SK-N-SH (cell line): ENCODE measurements at regions not wholly inside any gene's neighbourhood (a gene's known extent, or its start where the extent isn't known, plus 50 kb on each side); places are given as distances from the start of the nearest gene placed in this dataset.

Source experiments
- CTCF ChIA-PET: fragments of 300-600, 350-600 bp; formaldehyde crosslinking; extraction: SDS; loops from one replicate; lab custom pipeline; 2021; lab: Yijun Ruan, JAX
- POLR2A ChIA-PET: fragments of 350-600 bp; sonication (Branson Sonifier 250); formaldehyde crosslinking; extraction: SDS; loops from one replicate; lab custom pipeline; 2020; ENCODE audit warnings: antibody characterized with exemption, inconsistent platforms; lab: Yijun Ruan, JAX
- DNase-seq: peaks from one replicate; pipeline ENCODE4 v3.0.0; 2012
- H2AFZ ChIP-seq: fragments of 200-600 bp; sonication (generic); 2 replicates; pipeline ENCODE4 v1.8.1; 2016; ENCODE audit warnings: antibody characterized with exemption, mild to moderate bottlenecking, low read depth
- H3F3A ChIP-seq: fragments of 200-600 bp; sonication (generic); replicated peaks from 2 replicates; pipeline ENCODE3; 2016; ENCODE audit warnings: antibody characterized with exemption, mild to moderate bottlenecking; ENCODE audit not compliant: insufficient read depth
- H3K27ac ChIP-seq, 2 experiments: fragments of 200-500 bp in 1 of 2; fragments of 200-600 bp in 1 of 2; sonication (Bioruptor generic) in 1 of 2; sonication (generic), shearing (Covaris generic) in 1 of 2; 2 replicates each; pipeline versions ENCODE4 v1.5.1 to v1.6.1; 2014 to 2016; ENCODE audit warnings: low read depth in 2 of 2, inconsistent platforms in 1 of 2, low read length in 1 of 2, mild to moderate bottlenecking in 1 of 2, mixed read lengths in 1 of 2
- H3K27me3 ChIP-seq: fragments of 200-600 bp; sonication (generic), shearing (Covaris generic); 2 replicates; pipeline ENCODE4 v1.6.1; 2016; ENCODE audit warnings: mixed run types; ENCODE audit not compliant: insufficient read depth
- H3K36me3 ChIP-seq, 2 experiments: fragments of 200-500 bp in 1 of 2; fragments of 200-600 bp in 1 of 2; sonication (Bioruptor generic) in 1 of 2; sonication (generic) in 1 of 2; replicated peaks in 1 of 2; 2 replicates each; pipeline versions ENCODE3 to v1.5.1; 2014 to 2016; ENCODE audit warnings: low read length in 1 of 2, mild to moderate bottlenecking in 1 of 2; ENCODE audit not compliant: insufficient read depth in 2 of 2, control insufficient read depth in 1 of 2
- H3K4me1 ChIP-seq, 2 experiments: fragments of 200-500 bp in 1 of 2; fragments of 200-600 bp in 1 of 2; sonication (Bioruptor generic) in 1 of 2; sonication (generic), shearing (Covaris generic) in 1 of 2; 2 replicates each; pipeline versions ENCODE4 v1.5.1 to v1.6.1; 2014 to 2016; ENCODE audit warnings: low read depth in 1 of 2, low read length in 1 of 2, mixed run types in 1 of 2; ENCODE audit not compliant: insufficient read depth in 2 of 2, control insufficient read depth in 1 of 2
- H3K4me2 ChIP-seq: fragments of 200-600 bp; sonication (generic), shearing (Covaris generic); 2 replicates; pipeline ENCODE4 v1.6.1; 2017; ENCODE audit warnings: mixed run types
- H3K4me3 ChIP-seq, 2 experiments: fragments of 200-500 bp in 1 of 2; fragments of 200-600 bp in 1 of 2; sonication (Bioruptor generic) in 1 of 2; sonication (generic), shearing (Covaris generic) in 1 of 2; 2 replicates each; pipeline versions ENCODE4 v1.5.1 to v1.8.1; 2014 to 2016; ENCODE audit warnings: low read depth in 2 of 2, inconsistent platforms in 1 of 2, low read length in 1 of 2, mild to moderate bottlenecking in 1 of 2, mixed read lengths in 1 of 2, moderate library complexity in 1 of 2
- H3K79me2 ChIP-seq: fragments of 200-600 bp; sonication (generic); 2 replicates; pipeline ENCODE4 v1.8.1; 2017; ENCODE audit warnings: mild to moderate bottlenecking; ENCODE audit not compliant: insufficient read depth
- H3K9ac ChIP-seq: fragments of 200-600 bp; sonication (generic); 2 replicates; pipeline ENCODE4 v1.6.1; 2017; ENCODE audit warnings: mixed run types
- H3K9me2 ChIP-seq: fragments of 200-600 bp; sonication (generic); 2 replicates; pipeline ENCODE4 v1.6.1; 2017; ENCODE audit warnings: mixed run types
- H3K9me3 ChIP-seq: fragments of 200-600 bp; sonication (generic); 2 replicates; pipeline ENCODE4 v1.6.1; 2017; ENCODE audit warnings: mixed run types, mild to moderate bottlenecking, moderate library complexity
- H4K20me1 ChIP-seq: fragments of 200-600 bp; sonication (generic); 2 replicates; pipeline ENCODE4 v1.6.1; 2017; ENCODE audit warnings: mild to moderate bottlenecking, mixed run types; ENCODE audit not compliant: insufficient read depth
- EZH2phosphoT487 ChIP-seq: fragments of 200-600 bp; sonication (generic); IDR thresholded peaks from 2 replicates; pipeline ENCODE4 v1.6.1; 2017; ENCODE audit warnings: low read depth, mixed run types, mild to moderate bottlenecking, antibody characterized with exemption, moderate library complexity, borderline replicate concordance
- FOSL2 ChIP-seq: IDR thresholded peaks from 2 replicates; pipeline ENCODE4 v1.4.0; 2012; ENCODE audit warnings: low read depth, mild to moderate bottlenecking, moderate library complexity, borderline replicate concordance
- GABPA ChIP-seq: IDR thresholded peaks from 2 replicates; pipeline ENCODE4 v1.4.0; 2012; ENCODE audit warnings: low read depth, mild to moderate bottlenecking
- IRF3 ChIP-seq: fragments of 150-350 bp; IDR thresholded peaks from 2 replicates; pipeline ENCODE4 v1.6.1; 2016; ENCODE audit warnings: mild to moderate bottlenecking, low read depth, low read length
- JUND ChIP-seq: IDR thresholded peaks from 2 replicates; pipeline ENCODE4 v1.4.0; 2012
- MAX ChIP-seq: IDR thresholded peaks from 2 replicates; pipeline ENCODE4 v1.4.0; 2012; ENCODE audit warnings: low read depth
- MEF2A ChIP-seq: IDR thresholded peaks from 2 replicates; pipeline ENCODE4 v1.4.0; 2012; ENCODE audit warnings: low read depth, borderline replicate concordance
- NRF1 ChIP-seq: IDR thresholded peaks from 2 replicates; pipeline ENCODE4 v1.6.1; 2012; ENCODE audit warnings: low read depth, mild to moderate bottlenecking, low read length
- POLR2AphosphoS5 ChIP-seq: IDR thresholded peaks from 2 replicates; pipeline ENCODE4 v1.6.1; 2012; ENCODE audit warnings: low read depth, low read length
- RAD21 ChIP-seq: IDR thresholded peaks from 2 replicates; pipeline ENCODE4 v1.6.1; 2012; ENCODE audit warnings: mild to moderate bottlenecking, low read length
- REST ChIP-seq: IDR thresholded peaks from 2 replicates; pipeline ENCODE4 v1.6.1; 2012; ENCODE audit warnings: mild to moderate bottlenecking, low read depth, low read length, moderate library complexity
- SMC3 ChIP-seq: IDR thresholded peaks from 2 replicates; pipeline ENCODE4 v1.6.1; 2012; ENCODE audit warnings: low read depth, low read length, improper control_type of control experiment
- TEAD4 ChIP-seq: IDR thresholded peaks from 2 replicates; pipeline ENCODE4 v1.4.0; 2012; ENCODE audit warnings: mild to moderate bottlenecking, borderline replicate concordance; ENCODE audit not compliant: insufficient read depth
- USF2 ChIP-seq: fragments of 150-350 bp; IDR thresholded peaks from 2 replicates; pipeline ENCODE4 v1.6.1; 2017; ENCODE audit warnings: antibody characterized with exemption, low read length, low read depth, borderline replicate concordance

GRCh38 chr3:15151166-15151565, 52.2 kb upstream of the RBSN start:
- peaks cover 16% of the 10 kb centered on the region; the same call in 1 of the 2 replicates for H3K27me3 ChIP-seq
- no peaks in the 10 kb centered on the region for H3K9me3 ChIP-seq
- no peak for DNase-seq
- H3K79me2 ChIP-seq = no peaks in the 10 kb centered on the region
- no peak overlapping the region for H3K4me2 ChIP-seq
- H3K36me3 ChIP-seq = no peaks in the 10 kb centered on the region
- no peak overlapping the region for H3K9ac ChIP-seq
- no peak overlapping the region for H2AFZ ChIP-seq
- no peak overlapping the region for H3K27ac ChIP-seq
- ChIA-PET POLR2A (no interaction called here), CTCF (interaction anchor here (0.5 to 1.2 kb wide), 2 partner anchors 52 to 652 kb away, joined by 3 to 5 read pairs; no protein-coding TSS in a partner anchor)
- no peaks in the 10 kb centered on the region for H3K9me2 ChIP-seq
- H4K20me1 ChIP-seq = no peaks in the 10 kb centered on the region
- TF ChIP-seq USF2 (no peak), FOSL2 (no peak), SMC3 (no peak), GABPA (no peak), REST (no peak), JUND (no peak), IRF3 (no peak), NRF1 (no peak), MEF2A (no peak), POLR2AphosphoS5 (no peak), MAX (no peak), RAD21 (no peak), EZH2phosphoT487 (no peak), TEAD4 (no peak)
- no peaks in the 10 kb centered on the region for H3F3A ChIP-seq
- H3K4me1 ChIP-seq = peaks cover 0 to 3% of the 10 kb centered on the region in 2 experiments; a peak in 1 of 4 replicates
- no peak overlapping the region for H3K4me3 ChIP-seq
